ENCODE measurements at regions not wholly inside any gene's neighbourhood (a gene's known extent, or its start where the extent isn't known, plus 50 kb on each side); places are given as distances from the start of the nearest gene placed in this dataset.
"Not testable (repeated sequence)": the region's sequence is repeated elsewhere in the genome, so short reads cannot be mapped to it uniquely, and the experiment has no call there.

GRCh38 chr21:27555996-27556395 is 589.1 kb upstream of the ADAMTS5 start:
- DNase-seq (ENCODE audit: missing footprints) (no peak), ATAC-seq (no peak)
- intact Hi-C loops (cut with DNase I) = no loop called here

GRCh38 chr21:27550287-27550686 is 583.4 kb upstream of the ADAMTS5 start:
- DNase-seq (ENCODE audit: missing footprints) (no peak), ATAC-seq (peak; percentile 23)
- intact Hi-C loops (cut with DNase I) = loop anchor here (5.0 kb wide), 1 partner anchor 178 kb away; no protein-coding TSS in a partner anchor

DNA sequence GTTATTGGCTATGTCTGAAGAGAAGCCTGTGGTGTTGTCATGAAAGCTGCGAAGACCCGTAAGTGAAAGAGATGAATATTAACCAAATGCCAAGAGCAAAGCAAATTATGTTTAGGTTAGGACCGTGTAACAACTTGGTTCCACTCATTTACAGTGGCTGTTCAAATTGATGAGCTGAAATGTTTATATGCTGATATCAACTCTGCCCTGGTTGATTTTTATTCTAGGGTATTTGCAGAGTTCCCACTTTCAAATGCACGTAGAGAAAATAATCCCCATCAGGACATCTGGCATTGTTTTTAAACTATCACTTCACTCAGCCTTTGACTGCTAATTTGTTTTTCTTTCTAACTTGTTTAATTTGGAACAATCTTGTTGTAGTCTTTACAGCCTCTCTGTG is 581.6 kb upstream of the ADAMTS5 start:
- ATAC-seq = no peak
- intact Hi-C loops (cut with DNase I) = no loop called here
- no peak for DNase-seq (ENCODE audit: missing footprints)

GRCh38 chr21:27545754-27546349 is 579.0 kb upstream of the ADAMTS5 start:
- intact Hi-C loops (cut with DNase I) = no loop called here
- ATAC-seq = no peak
- no peak for DNase-seq (ENCODE audit: missing footprints)

- intact Hi-C loops (cut with DNase I); DNase-seq (ENCODE audit: missing footprints); ATAC-seq: not testable (repeated sequence)
These were observed 575.2 kb upstream of the ADAMTS5 start for GRCh38 chr21:27542126-27542525.

DNA sequence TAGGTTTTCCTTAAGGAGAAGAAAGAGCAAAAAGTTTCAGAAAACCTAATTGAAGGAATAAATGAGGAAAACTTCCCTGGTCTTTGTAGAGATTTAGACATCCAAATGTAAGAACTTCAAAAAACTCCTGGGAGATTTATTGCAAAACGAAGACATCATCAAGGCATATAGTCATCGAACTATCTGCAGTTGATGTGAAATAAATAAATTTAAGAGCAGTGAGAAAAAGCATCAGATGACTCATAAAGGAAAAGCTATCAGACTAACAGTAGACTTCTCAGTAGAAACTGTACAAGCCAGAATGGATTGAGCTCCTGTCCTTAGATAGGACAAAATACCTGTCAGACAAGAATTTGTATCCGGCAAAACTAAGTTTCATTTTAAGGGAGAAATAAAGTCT is 569.4 kb upstream of the ADAMTS5 start:
- ATAC-seq (no peak), DNase-seq (ENCODE audit: missing footprints) (no peak)
- intact Hi-C loops (cut with DNase I) = no loop called here

- ATAC-seq (peak; percentile 57), DNase-seq (ENCODE audit: missing footprints) (no peak)
- intact Hi-C loops (cut with DNase I) = no loop called here
These were observed 568.3 kb upstream of the ADAMTS5 start for GRCh38 chr21:27535188-27535587.

DNA sequence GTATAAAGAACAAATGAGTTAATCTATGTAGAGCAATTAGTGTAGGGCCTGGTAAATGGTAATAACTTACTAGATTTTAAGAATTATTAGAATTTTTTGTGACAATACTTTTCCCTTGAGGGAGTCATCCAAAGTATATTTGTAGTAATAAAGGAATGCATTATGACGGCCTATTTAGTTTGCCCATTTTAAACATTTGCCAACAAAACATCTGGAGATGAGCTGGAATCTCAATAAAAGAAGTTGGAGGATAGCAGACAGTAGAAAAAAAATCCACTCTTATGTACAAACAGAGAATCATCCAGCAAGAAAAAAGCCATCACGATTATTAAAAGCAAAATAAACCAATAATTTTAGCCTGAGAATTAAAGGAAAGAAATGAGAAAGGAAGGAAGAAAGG is 567.3 kb upstream of the ADAMTS5 start:
- ATAC-seq (no peak), DNase-seq (ENCODE audit: missing footprints) (no peak)
- intact Hi-C loops (cut with DNase I) = no loop called here

GRCh38 chr21:27532076-27532475 is 565.2 kb upstream of the ADAMTS5 start:
- no peak for ATAC-seq
- no peak for DNase-seq (ENCODE audit: missing footprints)
- intact Hi-C loops (cut with DNase I) = no loop called here

DNA sequence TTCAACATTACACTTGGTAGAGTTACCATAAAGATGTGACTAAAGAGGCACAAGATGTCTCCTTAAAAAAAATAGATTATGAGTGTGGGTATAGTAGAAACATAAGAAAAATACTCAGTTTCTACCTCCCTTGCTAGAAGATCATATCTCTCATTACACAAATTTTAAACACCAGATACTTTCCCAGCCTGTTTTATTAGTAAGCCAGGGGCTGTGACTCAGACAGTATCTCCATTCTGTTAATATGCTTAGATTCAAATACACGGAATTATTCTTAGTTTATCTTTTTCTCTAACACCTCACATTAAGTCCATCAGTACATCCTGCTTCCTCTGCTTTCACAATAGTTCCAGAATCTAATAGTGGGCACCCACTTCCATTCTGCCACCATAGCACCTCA is 561.8 kb upstream of the ADAMTS5 start:
- intact Hi-C loops (cut with DNase I) = no loop called here
- DNase-seq (ENCODE audit: missing footprints) = no peak
- ATAC-seq = no peak

DNA sequence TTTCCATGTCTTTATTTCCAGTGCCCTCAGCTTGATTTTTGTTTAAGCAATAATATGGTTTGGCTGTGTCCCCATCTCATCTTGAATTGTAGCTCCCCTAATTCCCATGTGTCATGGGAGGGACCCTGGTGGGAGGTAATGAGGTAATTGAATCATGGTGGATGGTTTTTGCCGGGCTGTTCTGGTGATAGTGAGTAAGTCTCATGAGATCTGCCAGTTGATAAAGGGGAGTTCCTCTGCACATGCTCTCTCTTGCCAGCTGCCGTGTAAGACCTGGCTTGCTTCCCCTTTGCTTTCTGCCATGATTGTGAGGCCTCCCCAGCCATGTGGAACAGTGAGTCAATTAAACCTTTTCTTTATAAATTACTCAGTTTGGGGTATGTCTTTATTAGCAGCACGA is 559.6 kb upstream of the ADAMTS5 start:
- ATAC-seq = peak; percentile 76
- DNase-seq (ENCODE audit: missing footprints) = no peak
- intact Hi-C loops (cut with DNase I) = no loop called here

DNA sequence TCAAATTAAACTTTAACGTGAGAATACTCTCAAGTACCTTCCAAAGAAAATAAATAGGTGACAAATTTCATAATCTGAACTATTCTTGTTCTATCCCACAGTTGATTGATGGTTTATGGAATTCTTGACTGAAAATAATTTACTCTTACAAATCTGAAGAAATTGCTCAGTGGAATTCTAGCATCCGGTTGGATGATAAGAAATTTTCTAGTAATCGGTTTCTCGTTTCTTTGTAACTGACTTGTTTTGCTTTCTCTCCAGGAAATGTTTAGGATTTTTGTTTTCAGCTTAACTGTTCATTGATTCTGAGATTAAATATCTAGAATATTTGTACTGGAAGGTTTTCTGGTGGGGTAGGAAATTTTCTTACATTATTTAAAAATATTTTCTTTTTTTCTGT is 558.9 kb upstream of the ADAMTS5 start:
- DNase-seq (ENCODE audit: missing footprints) (no peak), ATAC-seq (no peak)
- intact Hi-C loops (cut with DNase I) = no loop called here

DNA sequence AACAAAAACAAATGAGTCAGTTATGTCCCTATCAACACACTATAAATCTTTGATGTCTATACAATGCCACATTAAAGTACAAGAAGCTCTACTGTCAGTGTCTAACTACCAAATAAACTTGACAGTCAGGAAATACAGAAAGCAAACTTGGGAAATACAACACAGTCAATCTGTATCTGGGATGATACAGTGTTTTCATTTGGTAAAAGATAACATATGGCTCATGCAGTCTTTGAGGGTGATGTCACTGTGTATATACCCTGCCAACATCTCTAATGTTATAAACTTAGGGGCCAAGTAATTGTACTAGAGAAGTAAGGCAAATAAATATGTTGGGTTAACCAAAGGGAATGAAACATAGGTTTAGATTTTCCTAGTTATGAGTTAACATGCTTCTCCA is 552.5 kb upstream of the ADAMTS5 start:
- intact Hi-C loops (cut with DNase I) = no loop called here
- DNase-seq (ENCODE audit: missing footprints) = no peak
- no peak for ATAC-seq

GRCh38 chr21:27517177-27517576 is 550.3 kb upstream of the ADAMTS5 start:
- ATAC-seq = not testable (repeated sequence)

GRCh38 chr21:27515676-27516075 is 548.8 kb upstream of the ADAMTS5 start:
- DNase-seq (ENCODE audit: missing footprints) (no peak), ATAC-seq (no peak)
- intact Hi-C loops (cut with DNase I) = no loop called here

More at GRCh38 chr21:27517177-27517576, 550.3 kb upstream of the ADAMTS5 start:
- DNase-seq (ENCODE audit: missing footprints); intact Hi-C loops (cut with DNase I): not testable (repeated sequence)

- intact Hi-C loops (cut with DNase I) = no loop called here
- ATAC-seq (no peak), DNase-seq (ENCODE audit: missing footprints) (no peak)
These were observed 546.9 kb upstream of the ADAMTS5 start for GRCh38 chr21:27513825-27514224.

- ATAC-seq (no peak), DNase-seq (ENCODE audit: missing footprints) (no peak)
- intact Hi-C loops (cut with DNase I) = no loop called here
These were observed 546.1 kb upstream of the ADAMTS5 start for GRCh38 chr21:27513016-27513415.

DNA sequence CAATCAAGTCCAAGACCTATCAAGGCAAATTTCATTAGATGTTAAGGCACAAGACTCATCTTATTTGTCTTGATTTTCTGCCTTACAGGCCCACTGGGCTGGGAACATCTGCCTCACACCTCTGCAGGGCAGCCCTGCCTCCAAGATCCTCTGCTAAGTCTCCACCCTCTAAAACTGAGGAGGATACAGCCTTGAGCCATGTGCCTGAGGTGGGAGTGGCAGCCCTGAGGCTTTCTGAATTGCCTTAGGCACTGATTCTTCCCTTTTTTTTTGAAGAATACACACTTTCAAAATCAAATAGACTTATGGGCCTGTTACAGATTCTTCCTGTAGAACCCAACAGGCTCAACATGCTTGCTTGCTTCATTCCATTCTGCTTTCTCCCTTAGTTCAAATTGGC is 544.3 kb upstream of the ADAMTS5 start:
- DNase-seq (ENCODE audit: missing footprints) = no peak

DNA sequence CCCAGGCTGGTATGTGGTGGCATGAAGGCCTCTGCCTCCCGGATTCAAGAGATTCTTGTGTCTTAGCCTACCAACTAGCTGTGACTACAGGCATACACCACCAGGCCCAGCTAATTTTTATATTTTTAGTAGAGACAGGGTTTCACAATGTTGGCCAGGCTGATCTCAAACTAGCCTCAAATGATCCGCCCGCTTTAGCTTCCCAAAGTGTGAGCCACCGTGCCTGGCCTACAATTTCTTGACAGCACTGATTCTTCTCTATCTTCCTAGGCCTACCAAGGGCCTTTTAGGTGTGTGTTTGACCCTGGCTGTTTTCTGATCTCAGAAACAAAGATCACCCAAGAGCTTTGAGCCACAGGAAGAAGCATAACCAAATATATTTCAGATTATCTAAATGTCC is 540.8 kb upstream of the ADAMTS5 start:
- intact Hi-C loops (cut with DNase I) = no loop called here
- ATAC-seq = no peak

More for the DNA sequence above, 544.3 kb upstream of the ADAMTS5 start:
- no peak for ATAC-seq
- intact Hi-C loops (cut with DNase I) = no loop called here

GRCh38 chr21:27505516-27505915 is 538.6 kb upstream of the ADAMTS5 start:
- ATAC-seq (no peak), DNase-seq (ENCODE audit: missing footprints) (no peak)
- intact Hi-C loops (cut with DNase I) = no loop called here

More for the DNA sequence above, 540.8 kb upstream of the ADAMTS5 start:
- no peak for DNase-seq (ENCODE audit: missing footprints)

- intact Hi-C loops (cut with DNase I) = no loop called here
- ATAC-seq = no peak
- no peak for DNase-seq (ENCODE audit: missing footprints)
These were observed 535.9 kb upstream of the ADAMTS5 start for GRCh38 chr21:27502801-27503200.
